ENCODE measurements at regions not wholly inside any gene's neighbourhood (a gene's known extent, or its start where the extent isn't known, plus 50 kb on each side); places are given as distances from the start of the nearest gene placed in this dataset.

DNA sequence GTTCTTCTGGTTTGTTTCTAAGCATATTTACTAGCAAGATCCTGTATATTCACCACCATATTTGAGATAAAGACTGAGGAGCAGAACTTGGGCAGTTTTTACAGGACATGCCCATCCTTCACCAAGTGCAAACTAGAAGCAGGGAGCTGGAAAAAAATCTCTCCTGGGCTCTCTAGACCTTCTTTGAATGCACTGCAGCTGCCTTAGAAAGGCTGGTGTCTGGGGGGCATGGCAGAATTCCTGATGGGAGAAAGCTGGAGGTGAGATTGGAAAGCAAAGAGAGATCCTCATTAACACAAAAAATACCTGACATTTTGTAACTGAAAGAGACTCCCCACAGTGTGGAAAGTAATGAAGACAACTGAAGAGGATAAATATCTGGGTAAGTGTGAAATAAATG, 1612.1 kb downstream of the OLFM4 start:
- CTCF ChIA-PET = no interaction called here
- ATAC-seq (no peak), DNase-seq (no peak)

DNA sequence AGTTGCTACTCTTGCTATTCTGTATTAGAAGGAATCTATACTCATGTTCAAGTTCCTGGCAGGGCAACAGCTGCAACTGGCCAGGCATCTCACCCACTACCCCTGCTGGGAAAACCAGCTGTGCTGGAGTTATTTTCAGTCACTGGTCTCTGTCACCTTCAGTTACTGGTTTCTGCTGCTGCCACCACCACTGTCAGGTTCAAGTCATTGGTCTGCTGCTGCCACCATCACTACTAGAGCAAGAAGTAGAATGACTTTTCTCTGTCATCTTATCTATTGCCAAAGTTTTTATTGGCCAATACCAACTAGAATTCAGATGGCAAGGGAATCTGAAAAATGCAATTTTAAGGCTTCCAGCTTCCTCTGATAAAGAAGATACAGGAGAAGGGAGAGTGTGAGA, 1615.2 kb downstream of the OLFM4 start:
- Histone ChIP-seq H4K20me1 (ENCODE audit: low read length) (no peaks in the 10 kb centered on the region), H3K4me1 (ENCODE audit: insufficient read depth, low read length) (no peaks in the 10 kb centered on the region), H3K4me2 (ENCODE audit: low read length) (no peak overlapping the region), H2AFZ (ENCODE audit: low read length) (no peak overlapping the region), H3K79me2 (ENCODE audit: low read length) (no peaks in the 10 kb centered on the region), H3K4me3 (ENCODE audit: low read length) (no peak overlapping the region), H3K9ac (ENCODE audit: low read length) (no peak overlapping the region), H3K9me2 (replicated peaks; ENCODE audit: low read length) (no peaks in the 10 kb centered on the region), H3K9me3 (ENCODE audit: low read length) (no peaks in the 10 kb centered on the region), H3K27ac (ENCODE audit: low read length) (no peak overlapping the region), H3F3A (ENCODE audit: low read length, unreplicated experiment) (no peaks in the 10 kb centered on the region), H3K36me3 (ENCODE audit: low read depth, low read length) (no peaks in the 10 kb centered on the region), H3K27me3 (ENCODE audit: low read length) (no peaks in the 10 kb centered on the region)
- TF ChIP-seq, protein P1, sequence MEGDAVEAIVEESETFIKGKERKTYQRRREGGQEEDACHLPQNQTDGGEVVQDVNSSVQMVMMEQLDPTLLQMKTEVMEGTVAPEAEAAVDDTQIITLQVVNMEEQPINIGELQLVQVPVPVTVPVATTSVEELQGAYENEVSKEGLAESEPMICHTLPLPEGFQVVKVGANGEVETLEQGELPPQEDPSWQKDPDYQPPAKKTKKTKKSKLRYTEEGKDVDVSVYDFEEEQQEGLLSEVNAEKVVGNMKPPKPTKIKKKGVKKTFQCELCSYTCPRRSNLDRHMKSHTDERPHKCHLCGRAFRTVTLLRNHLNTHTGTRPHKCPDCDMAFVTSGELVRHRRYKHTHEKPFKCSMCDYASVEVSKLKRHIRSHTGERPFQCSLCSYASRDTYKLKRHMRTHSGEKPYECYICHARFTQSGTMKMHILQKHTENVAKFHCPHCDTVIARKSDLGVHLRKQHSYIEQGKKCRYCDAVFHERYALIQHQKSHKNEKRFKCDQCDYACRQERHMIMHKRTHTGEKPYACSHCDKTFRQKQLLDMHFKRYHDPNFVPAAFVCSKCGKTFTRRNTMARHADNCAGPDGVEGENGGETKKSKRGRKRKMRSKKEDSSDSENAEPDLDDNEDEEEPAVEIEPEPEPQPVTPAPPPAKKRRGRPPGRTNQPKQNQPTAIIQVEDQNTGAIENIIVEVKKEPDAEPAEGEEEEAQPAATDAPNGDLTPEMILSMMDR (conservative IDR thresholded peaks at IDR 0.05; ENCODE audit: low read depth, low read length) = no peak
- TF ChIP-seq EZH2 (IDR thresholded peaks at IDR 0.05; ENCODE audit: low read length, unreplicated experiment) = no peak
- no peak for TF ChIP-seq EZH2phosphoT487 (IDR thresholded peaks at IDR 0.05; ENCODE audit: borderline replicate concordance, low read length)
- BruUV-seq (replicated peaks) = no TSS peak
- DNase-seq (no peak), ATAC-seq (no peak)
- intact Hi-C loops (cut with micrococcal nuclease) = no loop called here
- CTCF ChIA-PET = no interaction called here
- POLR2A ChIA-PET (ENCODE audit: unreplicated experiment) = no interaction called here

More for the DNA sequence above, 1612.1 kb downstream of the OLFM4 start:
- no peaks in the 10 kb centered on the region for H3K9me3 ChIP-seq (ENCODE audit: low read length)
- no peaks in the 10 kb centered on the region for H3K36me3 ChIP-seq (ENCODE audit: low read depth, low read length)
- H3K9me2 ChIP-seq (replicated peaks; ENCODE audit: low read length) = no peaks in the 10 kb centered on the region
- POLR2A ChIA-PET (ENCODE audit: unreplicated experiment) = no interaction called here
- no peaks in the 10 kb centered on the region for H3F3A ChIP-seq (ENCODE audit: low read length, unreplicated experiment)
- H3K79me2 ChIP-seq (ENCODE audit: low read length) = no peaks in the 10 kb centered on the region
- intact Hi-C loops (cut with micrococcal nuclease) = no loop called here
- H3K27me3 ChIP-seq (ENCODE audit: low read length) = no peaks in the 10 kb centered on the region
- TF ChIP-seq, protein P1 (conservative IDR thresholded peaks at IDR 0.05; ENCODE audit: low read depth, low read length) = no peak
- H3K27ac ChIP-seq (ENCODE audit: low read length) = no peak overlapping the region
- no peak overlapping the region for H3K4me3 ChIP-seq (ENCODE audit: low read length)
- H3K4me2 ChIP-seq (ENCODE audit: low read length) = no peak overlapping the region
- BruUV-seq (replicated peaks) = no TSS peak
- no peaks in the 10 kb centered on the region for H3K4me1 ChIP-seq (ENCODE audit: insufficient read depth, low read length)
- H3K9ac ChIP-seq (ENCODE audit: low read length) = no peak overlapping the region
- no peak overlapping the region for H2AFZ ChIP-seq (ENCODE audit: low read length)
- no peaks in the 10 kb centered on the region for H4K20me1 ChIP-seq (ENCODE audit: low read length)

DNA sequence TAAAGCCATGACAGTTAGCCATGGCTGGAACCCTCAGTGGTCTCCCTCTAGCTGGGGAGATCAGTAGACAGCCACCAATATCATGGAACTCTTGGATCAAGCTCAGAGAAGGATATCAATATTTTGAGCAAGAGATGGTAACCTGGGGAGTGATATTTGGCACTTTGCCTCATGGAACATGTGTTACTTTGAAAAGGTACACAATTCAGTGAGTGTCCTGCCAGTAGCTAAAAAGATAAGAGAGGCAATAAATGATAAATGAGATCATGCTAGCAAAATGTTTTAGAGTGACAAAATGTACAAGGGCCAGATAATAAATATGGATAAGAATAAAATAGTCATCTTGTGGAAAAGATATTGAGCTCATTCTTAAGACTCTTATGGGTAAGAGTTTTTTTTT, 1618.7 kb downstream of the OLFM4 start:
- no TSS peak for BruUV-seq (replicated peaks)
- Histone ChIP-seq H3K4me2 (ENCODE audit: low read length) (no peak overlapping the region), H3K9ac (ENCODE audit: low read length) (no peak overlapping the region), H3K27me3 (ENCODE audit: low read length) (no peaks in the 10 kb centered on the region), H3K9me2 (replicated peaks; ENCODE audit: low read length) (no peaks in the 10 kb centered on the region), H3K4me3 (ENCODE audit: low read length) (no peak overlapping the region), H2AFZ (ENCODE audit: low read length) (no peak overlapping the region), H3K79me2 (ENCODE audit: low read length) (no peaks in the 10 kb centered on the region), H3K36me3 (ENCODE audit: low read depth, low read length) (no peaks in the 10 kb centered on the region), H4K20me1 (ENCODE audit: low read length) (no peaks in the 10 kb centered on the region), H3K4me1 (ENCODE audit: insufficient read depth, low read length) (no peaks in the 10 kb centered on the region), H3F3A (ENCODE audit: low read length, unreplicated experiment) (no peaks in the 10 kb centered on the region), H3K27ac (ENCODE audit: low read length) (no peak overlapping the region), H3K9me3 (ENCODE audit: low read length) (no peaks in the 10 kb centered on the region)
- DNase-seq = no peak
- POLR2A ChIA-PET (ENCODE audit: unreplicated experiment) = no interaction called here
- TF ChIP-seq, protein P1 (conservative IDR thresholded peaks at IDR 0.05; ENCODE audit: low read depth, low read length) = no peak
- no peak for TF ChIP-seq EZH2phosphoT487 (IDR thresholded peaks at IDR 0.05; ENCODE audit: borderline replicate concordance, low read length)
- TF ChIP-seq EZH2 (IDR thresholded peaks at IDR 0.05; ENCODE audit: low read length, unreplicated experiment) = no peak
- CTCF ChIA-PET = no interaction called here
- intact Hi-C loops (cut with micrococcal nuclease) = no loop called here
- ATAC-seq = no peak

All from PC-3 (cell line).